ENCODE measurements at regions not wholly inside any gene's neighbourhood (a gene's known extent, or its start where the extent isn't known, plus 50 kb on each side); places are given as distances from the start of the nearest gene placed in this dataset.

DNA sequence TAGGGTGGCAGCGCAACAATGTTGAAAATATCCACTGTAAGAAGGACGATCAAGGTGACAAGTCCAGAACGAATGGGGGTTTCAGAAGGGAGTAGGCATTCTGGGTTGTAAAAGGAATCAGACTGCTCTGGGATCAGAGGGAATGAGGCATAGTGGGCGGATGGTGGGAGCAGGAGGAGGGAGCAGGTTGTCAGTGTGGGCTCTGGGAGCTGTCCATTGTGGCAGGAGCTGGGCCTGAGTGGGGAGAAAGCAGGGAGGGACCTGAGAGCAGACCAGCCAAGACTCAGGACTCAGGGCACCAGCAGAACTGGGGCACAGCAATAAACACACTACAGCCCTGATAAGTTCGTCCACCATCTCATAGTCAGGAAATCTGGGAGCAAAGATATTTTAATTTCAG, 292.6 kb upstream of the MKI67 start:
- Histone ChIP-seq H3K9ac (ENCODE audit: low read length in 2 of 2) (no peak overlapping the region), H3K4me1 (ENCODE audit: control insufficient read depth, insufficient read depth, low read length) (no peaks in the 10 kb centered on the region), H3K9me3 (ENCODE audit: control insufficient read depth in 2 of 2, low read length in 2 of 2) (no peaks in the 10 kb centered on the region), H3K27me3 (ENCODE audit: control insufficient read depth in 1 of 2, insufficient read depth in 2 of 2, low read length in 2 of 2) (no peaks in the 10 kb centered on the region), H3K36me3 (ENCODE audit: control insufficient read depth in 2 of 2, insufficient read depth in 2 of 2, low read length in 2 of 2) (no peaks in the 10 kb centered on the region), H3K4me3 (ENCODE audit: low read length in 2 of 2) (no peak overlapping the region), H3K27ac (ENCODE audit: low read length) (no peak overlapping the region)

DNA sequence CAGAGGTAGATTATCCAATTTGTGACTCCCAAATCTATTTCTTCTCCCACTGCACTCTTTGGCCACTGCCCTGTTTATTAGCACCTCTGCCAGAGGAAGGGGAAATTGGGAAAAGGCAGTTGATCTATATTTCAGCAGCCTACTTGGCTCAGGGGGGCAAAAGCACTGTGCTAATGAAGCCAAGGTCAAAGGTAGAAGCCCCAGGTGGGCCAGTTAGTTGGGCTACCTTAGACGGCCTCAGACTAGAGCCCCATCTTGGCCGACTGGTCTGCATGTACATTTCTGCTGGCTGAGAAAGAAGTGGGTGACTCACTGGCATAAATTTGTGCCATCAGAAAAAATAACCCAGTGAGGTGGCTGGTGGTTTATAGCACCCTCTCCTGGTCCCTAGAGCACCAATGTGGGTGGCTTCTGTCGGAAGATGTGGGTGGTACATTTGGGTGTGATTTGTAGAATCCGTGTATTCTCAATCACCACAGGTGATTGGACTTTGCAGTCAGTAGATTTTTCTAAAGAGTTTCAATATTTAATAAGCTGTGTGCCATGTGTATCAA, 293.3 kb upstream of the MKI67 start:
- Histone ChIP-seq H3K9me3 (ENCODE audit: control insufficient read depth in 2 of 2, low read length in 2 of 2) (no peaks in the 10 kb centered on the region), H3K27ac (ENCODE audit: low read length) (no peak overlapping the region), H3K4me1 (ENCODE audit: control insufficient read depth, insufficient read depth, low read length) (no peaks in the 10 kb centered on the region), H3K27me3 (ENCODE audit: control insufficient read depth in 1 of 2, insufficient read depth in 2 of 2, low read length in 2 of 2) (no peaks in the 10 kb centered on the region), H3K36me3 (ENCODE audit: control insufficient read depth in 2 of 2, insufficient read depth in 2 of 2, low read length in 2 of 2) (no peaks in the 10 kb centered on the region), H3K4me3 (ENCODE audit: low read length in 2 of 2) (no peak overlapping the region), H3K9ac (ENCODE audit: low read length in 2 of 2) (no peak overlapping the region)

DNA sequence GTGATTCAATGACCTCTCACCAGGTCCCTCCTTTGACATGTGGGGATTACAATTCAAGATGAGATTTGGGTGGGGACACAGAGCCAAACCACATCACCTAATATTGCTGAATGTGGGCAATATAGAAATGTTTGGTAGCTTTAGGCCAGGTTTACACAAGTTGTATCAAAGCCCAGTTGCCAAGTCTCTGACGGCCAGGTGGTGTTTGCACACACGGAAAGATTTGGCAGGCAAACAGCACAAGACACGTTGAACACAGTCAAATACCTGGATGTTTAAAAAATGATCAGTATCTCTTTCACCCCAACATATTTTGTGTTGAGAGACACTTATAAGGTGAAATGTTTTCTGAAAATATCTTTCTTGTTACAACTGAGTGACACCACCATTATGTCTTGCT, 294.4 kb upstream of the MKI67 start:
- Histone ChIP-seq H3K27ac (ENCODE audit: low read length) (no peak overlapping the region), H3K9ac (ENCODE audit: low read length in 2 of 2) (no peak overlapping the region), H3K4me3 (ENCODE audit: low read length in 2 of 2) (no peak overlapping the region), H3K36me3 (ENCODE audit: control insufficient read depth in 2 of 2, insufficient read depth in 2 of 2, low read length in 2 of 2) (no peaks in the 10 kb centered on the region), H3K4me1 (ENCODE audit: control insufficient read depth, insufficient read depth, low read length) (no peaks in the 10 kb centered on the region), H3K9me3 (ENCODE audit: control insufficient read depth in 2 of 2, low read length in 2 of 2) (no peaks in the 10 kb centered on the region), H3K27me3 (ENCODE audit: control insufficient read depth in 1 of 2, insufficient read depth in 2 of 2, low read length in 2 of 2) (no peaks in the 10 kb centered on the region)

DNA sequence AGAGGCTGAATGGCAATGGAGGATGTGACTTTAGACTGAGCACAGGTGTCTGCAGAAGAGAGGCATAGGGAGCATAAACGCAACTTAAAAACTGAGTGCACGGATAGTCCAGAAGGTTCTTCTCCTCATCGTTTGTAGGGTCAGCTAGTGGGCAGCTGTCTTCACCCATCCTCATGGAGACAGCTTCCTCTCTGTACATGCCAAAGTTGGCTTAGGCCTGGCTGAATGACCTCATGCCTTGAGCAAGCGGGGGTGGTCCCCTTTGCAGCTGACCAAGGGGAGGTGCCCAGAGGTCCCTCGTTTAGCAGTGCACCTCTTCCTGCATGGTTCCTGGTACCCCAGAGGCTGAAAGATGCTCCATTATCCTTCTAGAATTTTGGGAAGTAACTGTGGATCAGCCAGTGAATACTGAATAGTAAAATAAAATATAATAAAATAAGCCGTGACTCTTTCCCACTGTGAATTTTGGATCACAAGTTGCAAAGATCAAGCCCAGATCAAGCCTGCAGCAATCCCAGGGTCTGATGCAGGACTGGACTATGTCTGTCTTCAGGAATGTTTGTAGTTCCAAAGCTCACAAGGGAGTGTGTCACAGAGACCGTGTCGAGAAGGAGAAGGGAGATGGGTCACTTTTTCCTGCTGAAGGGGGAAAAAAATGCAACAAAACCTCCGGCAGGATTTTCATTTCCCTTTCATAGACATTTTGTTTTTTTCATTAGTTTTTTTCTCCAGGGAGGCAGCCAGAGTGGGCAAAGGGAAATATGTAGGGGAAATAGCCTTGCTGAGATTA, 295.3 kb upstream of the MKI67 start:
- Histone ChIP-seq H3K27ac (ENCODE audit: low read length) (no peak overlapping the region), H3K27me3 (ENCODE audit: control insufficient read depth in 1 of 2, insufficient read depth in 2 of 2, low read length in 2 of 2) (no peaks in the 10 kb centered on the region), H3K9me3 (ENCODE audit: control insufficient read depth in 2 of 2, low read length in 2 of 2) (no peaks in the 10 kb centered on the region), H3K36me3 (ENCODE audit: control insufficient read depth in 2 of 2, insufficient read depth in 2 of 2, low read length in 2 of 2) (no peaks in the 10 kb centered on the region), H3K9ac (ENCODE audit: low read length in 2 of 2) (no peak overlapping the region), H3K4me1 (ENCODE audit: control insufficient read depth, insufficient read depth, low read length) (no peaks in the 10 kb centered on the region), H3K4me3 (ENCODE audit: low read length in 2 of 2) (no peak overlapping the region)

DNA sequence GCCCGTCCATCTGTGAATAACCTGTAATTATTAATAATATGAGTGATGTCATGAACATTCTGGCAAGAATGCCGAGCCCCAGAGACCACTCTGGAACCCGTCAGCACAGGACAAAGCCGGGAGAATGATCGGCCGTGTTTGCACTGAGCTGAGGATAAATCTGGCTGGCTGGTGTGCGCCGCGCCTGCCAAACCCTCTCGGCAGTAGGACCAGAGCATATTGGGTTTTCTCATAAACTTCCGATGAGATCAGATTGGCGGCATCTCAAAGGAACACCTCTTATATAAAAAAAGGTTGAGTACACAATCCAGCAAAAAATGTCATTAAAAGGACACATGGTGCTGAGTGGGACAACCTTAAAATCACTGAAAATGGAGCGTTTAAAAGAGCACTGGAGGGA, 296.0 kb upstream of the MKI67 start:
- H3K9ac ChIP-seq (ENCODE audit: low read length in 2 of 2), result no peak overlapping the region
- H3K27ac ChIP-seq (ENCODE audit: low read length), result no peak overlapping the region
- no peaks in the 10 kb centered on the region for H3K4me1 ChIP-seq (ENCODE audit: control insufficient read depth, insufficient read depth, low read length)
- no peaks in the 10 kb centered on the region for H3K36me3 ChIP-seq (ENCODE audit: control insufficient read depth in 2 of 2, insufficient read depth in 2 of 2, low read length in 2 of 2)
- H3K9me3 ChIP-seq (ENCODE audit: control insufficient read depth in 2 of 2, low read length in 2 of 2), result no peaks in the 10 kb centered on the region
- no peak overlapping the region for H3K4me3 ChIP-seq (ENCODE audit: low read length in 2 of 2)
- no peaks in the 10 kb centered on the region for H3K27me3 ChIP-seq (ENCODE audit: control insufficient read depth in 1 of 2, insufficient read depth in 2 of 2, low read length in 2 of 2)

DNA sequence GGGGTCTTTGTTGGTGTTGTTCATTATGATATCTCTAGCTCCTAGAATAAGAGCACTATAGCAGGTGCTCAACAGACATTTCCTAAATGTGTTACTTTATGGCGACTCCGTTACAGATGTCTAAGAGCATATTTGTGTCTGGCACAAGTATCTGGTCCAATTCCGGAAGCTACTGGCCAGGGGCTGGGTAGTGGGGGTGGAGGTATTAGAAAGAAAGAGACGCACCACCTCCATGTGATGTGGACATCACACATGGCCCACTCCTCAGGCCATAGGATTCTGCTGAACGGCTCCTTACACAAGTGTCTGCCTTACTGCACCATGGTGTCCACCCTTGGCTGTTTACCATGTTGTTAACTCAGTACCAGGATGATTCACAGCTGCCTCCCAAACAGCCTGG, 296.8 kb upstream of the MKI67 start:
- no peaks in the 10 kb centered on the region for H3K36me3 ChIP-seq (ENCODE audit: control insufficient read depth in 2 of 2, insufficient read depth in 2 of 2, low read length in 2 of 2)
- no peaks in the 10 kb centered on the region for H3K27me3 ChIP-seq (ENCODE audit: control insufficient read depth in 1 of 2, insufficient read depth in 2 of 2, low read length in 2 of 2)
- H3K4me3 ChIP-seq (ENCODE audit: low read length in 2 of 2), result no peak overlapping the region
- no peaks in the 10 kb centered on the region for H3K4me1 ChIP-seq (ENCODE audit: control insufficient read depth, insufficient read depth, low read length)
- H3K9ac ChIP-seq (ENCODE audit: low read length in 2 of 2), result no peak overlapping the region
- H3K9me3 ChIP-seq (ENCODE audit: control insufficient read depth in 2 of 2, low read length in 2 of 2), result no peaks in the 10 kb centered on the region
- no peak overlapping the region for H3K27ac ChIP-seq (ENCODE audit: low read length)

DNA sequence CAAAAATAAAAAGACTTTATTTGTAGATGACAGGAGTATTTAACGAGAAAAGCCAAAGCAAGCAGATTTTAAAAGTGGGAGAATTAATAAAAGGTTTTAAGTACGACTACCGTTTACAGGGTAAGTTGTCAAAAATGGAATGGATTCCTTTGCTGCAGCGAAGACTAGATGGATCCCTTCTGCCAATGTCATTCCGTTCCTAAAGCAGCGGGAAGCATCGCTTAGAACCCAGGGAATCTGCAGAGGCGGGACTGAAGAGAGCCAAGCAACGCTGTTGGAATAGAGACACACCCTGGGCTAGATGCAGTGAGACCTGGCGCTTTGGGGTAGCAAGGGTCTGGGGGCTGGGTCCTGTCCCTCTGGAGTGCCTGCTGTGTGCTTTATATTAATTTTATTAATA, 303.1 kb upstream of the MKI67 start:
- Histone ChIP-seq H3K27me3 (ENCODE audit: control insufficient read depth in 1 of 2, insufficient read depth in 2 of 2, low read length in 2 of 2) (no peaks in the 10 kb centered on the region), H3K9ac (ENCODE audit: low read length in 2 of 2) (no peak overlapping the region), H3K36me3 (ENCODE audit: control insufficient read depth in 2 of 2, insufficient read depth in 2 of 2, low read length in 2 of 2) (no peaks in the 10 kb centered on the region), H3K4me1 (ENCODE audit: control insufficient read depth, insufficient read depth, low read length) (no peaks in the 10 kb centered on the region), H3K9me3 (ENCODE audit: control insufficient read depth in 2 of 2, low read length in 2 of 2) (no peaks in the 10 kb centered on the region), H3K4me3 (ENCODE audit: low read length in 2 of 2) (no peak overlapping the region), H3K27ac (ENCODE audit: low read length) (no peak overlapping the region)

DNA sequence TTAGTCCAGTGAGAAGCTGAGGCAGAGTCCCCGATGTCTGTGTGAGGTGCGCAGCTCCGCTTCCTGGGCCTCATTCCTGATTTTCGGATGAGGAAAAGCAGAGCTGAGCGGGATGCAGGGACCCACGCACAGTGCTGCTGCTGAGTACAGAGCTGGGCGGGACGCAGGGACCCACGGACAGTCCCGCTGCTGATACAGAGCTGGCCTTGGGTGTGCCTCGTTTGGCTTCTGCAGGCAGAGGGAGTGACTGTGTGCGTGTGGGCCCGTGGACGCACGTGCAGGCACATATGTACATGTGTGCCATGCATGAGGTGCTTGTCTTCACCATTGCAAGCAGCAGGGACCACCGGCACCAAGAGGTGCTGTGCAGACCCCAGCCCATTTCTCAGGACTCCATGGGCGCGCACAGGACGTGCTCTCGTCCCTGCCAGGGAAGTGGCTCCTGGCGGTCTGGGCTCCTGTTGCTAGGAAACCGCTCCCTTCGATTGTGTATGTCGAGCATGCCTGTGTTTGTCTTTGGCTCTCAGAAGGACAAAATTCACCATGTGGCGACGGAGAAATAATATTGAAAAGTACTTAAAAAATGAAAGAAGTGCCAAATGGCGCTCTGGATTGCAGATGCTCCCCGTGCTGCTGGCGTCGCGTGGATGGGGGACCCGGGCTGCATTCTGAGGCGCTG, 303.8 kb upstream of the MKI67 start:
- Histone ChIP-seq H3K27me3 (ENCODE audit: control insufficient read depth in 1 of 2, insufficient read depth in 2 of 2, low read length in 2 of 2) (peaks cover 0 to 2% of the 10 kb centered on the region in 2 donors), H3K9ac (ENCODE audit: low read length in 2 of 2) (no peak overlapping the region)

DNA sequence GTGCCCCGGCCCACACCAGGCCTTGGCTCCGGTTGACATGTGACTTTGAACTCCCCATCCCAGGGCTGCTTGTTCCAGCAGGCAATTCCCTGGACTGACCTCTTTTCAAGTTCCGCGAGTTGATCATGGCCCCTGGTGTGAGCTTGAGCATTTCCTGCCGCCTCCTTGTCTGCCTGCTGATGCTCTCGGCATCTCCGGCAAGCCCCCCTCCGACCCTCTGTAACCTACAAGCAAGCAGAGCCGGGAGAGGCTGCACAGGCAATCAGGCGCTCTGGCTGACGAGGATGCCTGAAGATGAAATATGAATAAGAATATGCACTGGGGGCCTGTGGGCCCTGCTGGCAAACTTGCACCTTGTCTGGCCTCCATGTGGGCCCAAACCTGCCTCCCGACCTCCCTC, 304.9 kb upstream of the MKI67 start:
- Histone ChIP-seq H3K36me3 (ENCODE audit: control insufficient read depth in 2 of 2, insufficient read depth in 2 of 2, low read length in 2 of 2) (no peaks in the 10 kb centered on the region), H3K27ac (ENCODE audit: low read length) (no peak overlapping the region), H3K9ac (ENCODE audit: low read length in 2 of 2) (no peak overlapping the region), H3K4me3 (ENCODE audit: low read length in 2 of 2) (no peak overlapping the region), H3K27me3 (ENCODE audit: control insufficient read depth in 1 of 2, insufficient read depth in 2 of 2, low read length in 2 of 2) (peaks cover 0 to 5% of the 10 kb centered on the region in 2 donors), H3K4me1 (ENCODE audit: control insufficient read depth, insufficient read depth, low read length) (no peaks in the 10 kb centered on the region), H3K9me3 (ENCODE audit: control insufficient read depth in 2 of 2, low read length in 2 of 2) (no peaks in the 10 kb centered on the region)

More for the DNA sequence above, 303.8 kb upstream of the MKI67 start:
- Histone ChIP-seq H3K4me3 (ENCODE audit: low read length in 2 of 2) (no peak overlapping the region), H3K36me3 (ENCODE audit: control insufficient read depth in 2 of 2, insufficient read depth in 2 of 2, low read length in 2 of 2) (no peaks in the 10 kb centered on the region), H3K27ac (ENCODE audit: low read length) (no peak overlapping the region), H3K9me3 (ENCODE audit: control insufficient read depth in 2 of 2, low read length in 2 of 2) (no peaks in the 10 kb centered on the region), H3K4me1 (ENCODE audit: control insufficient read depth, insufficient read depth, low read length) (no peaks in the 10 kb centered on the region)

DNA sequence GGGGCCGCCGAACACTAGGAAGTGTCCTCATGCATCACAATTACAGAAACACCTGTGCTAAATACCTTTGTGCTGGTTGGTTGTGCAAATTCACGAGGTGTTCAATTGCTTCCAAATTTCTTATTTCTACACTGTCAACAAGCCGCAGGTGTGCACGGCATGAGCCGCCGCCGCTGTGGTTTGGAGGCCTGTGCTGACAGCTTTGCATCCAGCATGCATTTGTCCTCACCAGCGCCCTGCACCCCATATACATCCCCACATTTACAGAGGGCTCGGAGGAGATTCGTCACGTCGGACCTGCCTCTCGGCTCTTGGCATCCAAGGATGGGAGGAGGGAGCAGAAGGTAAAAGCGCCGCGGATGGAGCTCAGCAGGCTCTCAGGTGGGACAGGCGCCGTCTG, 305.3 kb upstream of the MKI67 start:
- Histone ChIP-seq H3K27me3 (ENCODE audit: control insufficient read depth in 1 of 2, insufficient read depth in 2 of 2, low read length in 2 of 2) (peaks cover 0 to 7% of the 10 kb centered on the region in 2 donors), H3K4me3 (ENCODE audit: low read length in 2 of 2) (no peak overlapping the region), H3K4me1 (ENCODE audit: control insufficient read depth, insufficient read depth, low read length) (no peaks in the 10 kb centered on the region), H3K9ac (ENCODE audit: low read length in 2 of 2) (no peak overlapping the region), H3K27ac (ENCODE audit: low read length) (no peak overlapping the region), H3K9me3 (ENCODE audit: control insufficient read depth in 2 of 2, low read length in 2 of 2) (no peaks in the 10 kb centered on the region), H3K36me3 (ENCODE audit: control insufficient read depth in 2 of 2, insufficient read depth in 2 of 2, low read length in 2 of 2) (no peaks in the 10 kb centered on the region)

DNA sequence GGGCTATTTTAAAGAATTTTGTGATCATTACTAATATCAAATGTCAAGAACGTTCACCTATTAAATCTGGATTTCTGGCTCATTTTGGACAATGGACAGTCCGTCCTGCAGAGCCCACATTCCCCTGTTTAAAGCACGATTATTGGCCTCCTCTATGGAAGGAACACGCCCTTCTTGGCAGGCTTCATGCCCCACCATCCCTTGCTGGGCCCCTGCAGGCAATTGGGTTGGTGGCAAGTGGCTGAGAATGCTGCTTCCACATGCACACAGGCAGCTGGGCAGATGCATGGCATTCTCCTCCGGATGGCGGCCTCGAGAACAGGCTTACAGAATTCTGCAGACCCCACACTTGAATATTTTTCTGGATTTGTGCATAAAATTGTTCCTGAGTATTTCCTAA, 305.8 kb upstream of the MKI67 start:
- Histone ChIP-seq H3K9me3 (ENCODE audit: control insufficient read depth in 2 of 2, low read length in 2 of 2) (no peaks in the 10 kb centered on the region), H3K27me3 (ENCODE audit: control insufficient read depth in 1 of 2, insufficient read depth in 2 of 2, low read length in 2 of 2) (peaks cover 0 to 7% of the 10 kb centered on the region in 2 donors), H3K4me1 (ENCODE audit: control insufficient read depth, insufficient read depth, low read length) (no peaks in the 10 kb centered on the region), H3K27ac (ENCODE audit: low read length) (no peak overlapping the region), H3K4me3 (ENCODE audit: low read length in 2 of 2) (no peak overlapping the region), H3K9ac (ENCODE audit: low read length in 2 of 2) (no peak overlapping the region), H3K36me3 (ENCODE audit: control insufficient read depth in 2 of 2, insufficient read depth in 2 of 2, low read length in 2 of 2) (no peaks in the 10 kb centered on the region)
